CD4-positive, alpha-beta T cell treated with Interleukin-4 for 4 hours (primary cell): ENCODE measurements at regions not wholly inside any gene's neighbourhood (a gene's known extent, or its start where the extent isn't known, plus 50 kb on each side); places are given as distances from the start of the nearest gene placed in this dataset.
A peak's percentile ranks its signal among the peaks of the same experiment; 100 is the strongest.

ENCODE experiments used
- DNase-seq: peaks from one replicate; pipeline ENCODE4 v3.0.0-alpha.2; 2020

GRCh38 chr5:146940295-146940694 is 61.7 kb upstream of the PPP2R2B start:
- DNase-seq = no peak

DNA sequence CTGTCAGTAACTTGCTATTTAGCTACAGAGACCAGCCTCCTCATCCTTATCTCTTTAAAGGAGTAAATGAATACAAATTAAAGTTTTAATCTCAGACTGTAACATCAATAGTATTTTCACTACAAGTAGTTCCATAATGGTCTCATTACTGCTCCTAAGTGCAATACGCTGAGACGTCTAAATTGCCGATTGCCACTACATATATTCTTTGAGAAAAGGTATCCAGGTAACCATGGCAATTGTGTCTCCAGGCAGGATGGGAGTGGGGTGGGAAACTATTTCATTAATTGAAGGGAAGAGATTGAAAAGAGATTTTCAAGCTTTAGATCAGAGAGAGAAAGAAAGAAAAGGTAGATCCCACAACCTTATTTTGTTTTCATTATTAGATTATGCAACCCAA is 65.5 kb upstream of the PPP2R2B start:
- DNase-seq = no peak

- DNase-seq = no peak
These were observed 66.4 kb upstream of the PPP2R2B start for GRCh38 chr5:146944764-146945616.

DNA sequence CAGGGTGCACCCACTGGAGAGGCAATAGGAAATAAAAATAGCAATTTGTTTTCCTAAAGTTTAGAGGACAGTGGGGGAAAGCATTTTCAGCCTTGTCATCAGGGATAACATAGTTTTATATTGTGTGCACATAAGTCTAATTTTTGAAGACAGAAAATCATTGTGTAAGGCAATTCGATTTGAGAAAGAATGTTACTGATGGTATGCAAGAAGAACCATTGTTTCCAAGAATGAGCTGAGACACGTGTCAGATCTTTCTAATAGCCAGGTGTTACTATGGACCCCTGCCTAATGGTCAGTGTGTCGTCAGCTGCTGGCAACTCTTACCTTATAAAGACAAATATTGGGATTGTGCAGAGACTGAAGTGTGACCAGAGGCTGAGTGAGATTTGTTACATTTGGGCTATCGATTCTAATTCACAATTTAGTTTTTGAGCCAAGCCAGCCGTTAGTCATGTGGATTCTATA is 67.1 kb upstream of the PPP2R2B start:
- DNase-seq = no peak

- DNase-seq = peak; percentile 7
These were observed 68.8 kb upstream of the PPP2R2B start for GRCh38 chr5:146947181-146947941.

- no peak for DNase-seq
These were observed 70.1 kb upstream of the PPP2R2B start for GRCh38 chr5:146948666-146949065.

- DNase-seq = no peak
These were observed 73.6 kb upstream of the PPP2R2B start for GRCh38 chr5:146952168-146952567.

- DNase-seq = no peak
These were observed 77.7 kb upstream of the PPP2R2B start for GRCh38 chr5:146956217-146956616.

- no peak for DNase-seq
These were observed 80.8 kb upstream of the PPP2R2B start for GRCh38 chr5:146959360-146959759.

GRCh38 chr5:146962801-146963355 is 84.3 kb upstream of the PPP2R2B start:
- DNase-seq = no peak

DNA sequence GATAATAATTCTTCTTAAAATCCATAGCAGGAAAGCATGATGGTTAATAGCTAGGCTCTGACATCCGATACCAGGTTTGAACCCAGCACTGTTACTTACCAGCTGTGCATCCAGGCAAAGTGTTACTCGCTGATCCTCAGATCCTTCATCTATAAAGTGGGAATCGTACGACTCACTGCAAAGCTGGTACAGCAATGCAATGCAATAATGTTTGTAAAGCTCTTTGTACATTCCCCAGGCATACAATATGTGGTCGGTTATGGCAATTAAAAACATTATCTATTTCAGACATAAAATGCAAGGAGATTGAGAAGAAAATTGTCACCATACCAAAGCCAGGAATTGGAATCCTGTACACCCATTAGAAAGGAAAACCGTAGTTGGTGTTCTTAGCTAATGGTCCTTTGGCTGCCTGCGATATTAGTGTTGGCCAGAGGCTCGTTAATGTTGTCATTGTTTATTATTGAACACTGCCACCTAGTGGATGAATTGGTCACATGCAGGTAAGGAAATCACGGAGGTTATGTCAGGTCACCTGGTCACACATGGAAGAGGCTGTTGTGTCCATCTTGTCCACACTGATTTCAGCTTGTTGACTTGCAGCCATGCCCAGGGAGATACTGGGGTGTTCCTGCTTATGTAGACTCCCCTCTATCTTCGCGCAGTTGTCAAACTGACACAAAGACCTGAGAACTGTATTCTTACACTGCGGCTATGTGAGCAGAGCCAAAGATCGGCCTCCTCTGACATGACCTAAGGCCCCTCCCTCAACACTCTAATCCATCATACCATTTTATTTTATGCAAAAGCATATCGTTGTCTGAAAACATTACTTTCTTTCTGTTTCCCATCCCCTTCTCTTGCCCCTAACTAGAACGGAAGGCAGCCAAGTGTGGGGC is 87.5 kb upstream of the PPP2R2B start:
- DNase-seq = peak; percentile 77

GRCh38 chr5:146967646-146968045 is 89.1 kb upstream of the PPP2R2B start:
- no peak for DNase-seq

GRCh38 chr5:146971401-146971800 is 92.8 kb upstream of the PPP2R2B start:
- DNase-seq = no peak

DNA sequence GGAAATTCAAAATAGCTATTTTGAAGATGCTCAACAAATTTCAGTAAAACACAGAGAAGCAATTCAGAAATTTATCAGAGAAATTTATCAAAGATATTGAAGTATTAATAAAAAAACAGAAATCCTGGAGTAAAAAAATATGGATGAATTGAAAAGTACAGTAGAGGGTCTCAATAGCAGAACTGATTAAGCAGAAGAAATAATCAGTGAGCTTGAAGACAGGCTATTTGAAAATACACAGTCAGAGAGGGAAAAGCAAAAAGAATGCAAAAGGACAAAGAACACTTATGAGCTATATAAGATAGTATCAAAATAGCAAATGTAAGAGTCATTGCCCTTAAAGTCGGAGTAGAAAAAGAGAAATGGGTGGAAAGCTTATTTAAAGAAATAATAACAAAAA is 107.9 kb upstream of the PPP2R2B start:
- DNase-seq = no peak

DNA sequence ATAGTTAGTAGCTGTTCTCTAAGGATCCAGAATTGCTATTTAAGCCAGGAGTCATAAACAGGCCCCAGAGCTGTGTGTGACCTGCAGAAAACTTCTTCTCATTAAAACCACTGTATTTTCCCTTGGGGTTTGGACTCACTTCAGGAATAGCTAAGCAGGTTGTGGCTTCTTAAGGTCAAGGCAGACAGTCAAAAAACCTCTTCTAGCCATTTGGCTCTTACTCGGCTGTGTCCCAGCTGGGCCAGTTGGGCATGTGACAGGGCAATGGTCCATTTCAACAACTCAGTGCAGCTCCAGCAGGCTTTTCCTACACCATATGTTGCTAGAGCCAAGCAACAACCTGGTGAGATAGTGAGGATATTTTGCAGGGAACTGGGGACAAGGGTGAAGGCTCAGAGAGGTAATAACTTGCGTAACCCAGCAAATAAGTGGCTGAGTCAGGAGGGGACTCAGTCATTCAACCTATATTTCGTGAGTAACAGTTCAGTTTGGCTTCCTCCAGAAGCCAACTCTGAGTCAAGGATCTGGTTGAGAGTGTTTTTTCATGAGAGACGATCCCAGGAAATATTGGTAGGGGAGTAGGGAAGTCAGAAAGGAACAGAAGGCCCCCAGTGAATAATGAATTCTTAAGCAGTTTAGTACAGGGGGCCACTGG is 115.4 kb upstream of the PPP2R2B start:
- no peak for DNase-seq

DNA sequence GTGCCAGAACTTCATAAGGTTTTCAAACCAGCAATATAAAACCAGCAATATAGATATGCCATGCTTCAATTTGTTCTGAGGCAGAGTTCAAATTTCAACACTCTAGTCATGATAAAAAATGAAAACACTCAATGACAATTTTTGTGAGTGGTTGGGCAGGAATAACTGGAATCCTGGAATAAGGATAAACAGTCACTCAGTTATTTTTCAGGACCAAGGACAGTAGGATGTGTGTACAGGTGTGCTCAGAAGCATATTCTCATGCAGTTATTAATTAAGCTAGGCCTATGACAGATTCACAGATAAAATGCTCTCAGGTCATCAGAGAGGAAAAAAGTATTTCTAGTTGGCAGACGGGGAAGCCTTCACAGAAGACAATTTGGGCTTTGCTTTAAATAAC is 117.3 kb upstream of the PPP2R2B start:
- DNase-seq = no peak

GRCh38 chr5:147015405-147015804 is 136.8 kb upstream of the PPP2R2B start:
- DNase-seq = no peak

- DNase-seq = no peak
These were observed 138.6 kb upstream of the PPP2R2B start for GRCh38 chr5:147017191-147017590.

DNA sequence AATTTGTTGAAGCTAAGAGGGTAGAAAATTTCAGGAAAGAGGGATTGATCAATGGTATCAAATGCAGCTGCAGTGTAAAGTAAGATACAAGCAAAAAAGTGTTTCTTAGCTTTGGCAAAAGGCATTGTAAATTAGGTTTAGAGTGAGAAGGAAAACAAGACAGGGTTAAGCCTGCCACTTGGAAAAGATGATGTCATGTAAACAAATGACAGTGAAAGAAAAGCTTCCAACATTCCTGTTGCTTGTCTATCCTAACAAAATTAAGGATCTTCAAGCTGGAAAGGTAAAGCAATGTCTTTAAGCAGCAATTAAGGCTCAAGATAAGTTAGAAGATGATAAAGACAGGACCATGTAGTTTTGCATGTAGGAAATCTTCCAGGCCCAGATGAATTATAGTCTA is 139.1 kb upstream of the PPP2R2B start:
- DNase-seq = no peak

GRCh38 chr5:147018812-147019211 is 140.3 kb upstream of the PPP2R2B start:
- no peak for DNase-seq

- DNase-seq = no peak
These were observed 158.2 kb upstream of the PPP2R2B start for GRCh38 chr5:147036691-147037245.
